Activated naive CD4-positive, alpha-beta T cell treated with anti-CD3 and anti-CD28 coated beads, Interleukin-2, amount 10 ng/mL, durations not matched to agents 7 days and 5 days (primary cell): ENCODE measurements at regions not wholly inside any gene's neighbourhood (a gene's known extent, or its start where the extent isn't known, plus 50 kb on each side); places are given as distances from the start of the nearest gene placed in this dataset.
A peak's percentile ranks its signal among the peaks of the same experiment; 100 is the strongest.
"Not testable (repeated sequence)": the region's sequence is repeated elsewhere in the genome, so short reads cannot be mapped to it uniquely, and the experiment has no call there.

Experiments used
- CTCF ChIA-PET: fragments of 350-600 bp; sonication (Branson Sonifier 250); formaldehyde crosslinking; loops from one replicate; lab custom pipeline; 2021; ENCODE audit warnings: antibody characterized with exemption; lab: Charles Lee
- DNase-seq: peaks from one replicate; pipeline ENCODE4 v3.0.0-alpha.2; 2020
- H3K27ac Mint-ChIP-seq: one replicate; pipeline ENCODE4 v1.8.0; 2021; ENCODE audit warnings: mild to moderate bottlenecking, moderate library complexity, mixed read lengths
- H3K27me3 Mint-ChIP-seq: one replicate; pipeline ENCODE4 v1.8.0; 2021; ENCODE audit warnings: mild to moderate bottlenecking, mixed read lengths
- H3K36me3 Mint-ChIP-seq: one replicate; pipeline ENCODE4 v1.8.0; 2021; ENCODE audit warnings: mixed read lengths
- H3K4me1 Mint-ChIP-seq: one replicate; pipeline ENCODE4 v1.8.0; 2021; ENCODE audit warnings: mixed read lengths
- H3K4me3 Mint-ChIP-seq: one replicate; pipeline ENCODE4 v1.8.0; 2021; ENCODE audit warnings: mild to moderate bottlenecking, moderate library complexity, mixed read lengths
- H3K9me3 Mint-ChIP-seq: one replicate; pipeline ENCODE4 v1.8.0; 2021; ENCODE audit warnings: mixed read lengths

GRCh38 chr9:71608021-71608420 is 160.3 kb downstream of the CEMIP2 start:
- Mint-ChIP-seq H3K9me3 (peaks cover 3% of the 10 kb centered on the region), H3K27me3 (peaks cover 6% of the 10 kb centered on the region), H3K4me1 (no peaks in the 10 kb centered on the region), H3K27ac (no peak overlapping the region), H3K36me3 (no peaks in the 10 kb centered on the region), H3K4me3 (no peak overlapping the region)
- CTCF ChIA-PET: interaction anchor here (2.7 kb wide), 1 partner anchor 161 kb away, joined by 6 read pairs; no protein-coding TSS in a partner anchor
- DNase-seq: no peak

- Mint-ChIP-seq H3K36me3 (no peaks in the 10 kb centered on the region), H3K4me1 (no peaks in the 10 kb centered on the region)
- CTCF ChIA-PET: interaction anchor here (2.7 kb wide), 1 partner anchor 162 kb away, joined by 6 read pairs; no protein-coding TSS in a partner anchor
These were observed 160.8 kb downstream of the CEMIP2 start for GRCh38 chr9:71607461-71607881.

GRCh38 chr9:71604197-71605063 is 163.9 kb downstream of the CEMIP2 start:
- H3K4me1 Mint-ChIP-seq: no peaks in the 10 kb centered on the region
- peaks cover 6% of the 10 kb centered on the region for H3K27me3 Mint-ChIP-seq
- H3K9me3 Mint-ChIP-seq: no peaks in the 10 kb centered on the region
- no peak overlapping the region for H3K4me3 Mint-ChIP-seq
- DNase-seq: peak; percentile 87
- H3K27ac Mint-ChIP-seq: no peak overlapping the region
- no peaks in the 10 kb centered on the region for H3K36me3 Mint-ChIP-seq
- CTCF ChIA-PET: interaction anchor here (0.7 to 3.2 kb wide), 26 partner anchors 10 to 601 kb away, joined by 3 to 18 read pairs (median 3); partner anchors contain the start of gene CEMIP2

More at GRCh38 chr9:71607461-71607881, 160.8 kb downstream of the CEMIP2 start:
- Mint-ChIP-seq H3K27me3 (peaks cover 6% of the 10 kb centered on the region), H3K4me3 (no peak overlapping the region), H3K27ac (no peak overlapping the region), H3K9me3 (peaks cover 3% of the 10 kb centered on the region)
- DNase-seq: no peak

- DNase-seq: no peak
- Mint-ChIP-seq H3K36me3 (no peaks in the 10 kb centered on the region), H3K9me3 (no peaks in the 10 kb centered on the region), H3K27ac (no peak overlapping the region), H3K4me1 (no peaks in the 10 kb centered on the region), H3K27me3 (no peaks in the 10 kb centered on the region), H3K4me3 (no peak overlapping the region)
- CTCF ChIA-PET: interaction anchor here (1.9 to 3.2 kb wide), 2 partner anchors 422 to 425 kb away, joined by 5 to 13 read pairs; no protein-coding TSS in a partner anchor
These were observed 165.7 kb downstream of the CEMIP2 start for GRCh38 chr9:71602652-71603051.

- CTCF ChIA-PET, H3K9me3 Mint-ChIP-seq, H3K36me3 Mint-ChIP-seq, H3K27ac Mint-ChIP-seq, H3K27me3 Mint-ChIP-seq, H3K4me1 Mint-ChIP-seq, DNase-seq, H3K4me3 Mint-ChIP-seq: not testable (repeated sequence)
These were observed 172.6 kb downstream of the CEMIP2 start for GRCh38 chr9:71595762-71596161.

- Mint-ChIP-seq H3K36me3 (no peaks in the 10 kb centered on the region), H3K4me1 (no peaks in the 10 kb centered on the region), H3K27ac (no peak overlapping the region), H3K9me3 (no peaks in the 10 kb centered on the region), H3K4me3 (no peak overlapping the region), H3K27me3 (no peaks in the 10 kb centered on the region)
- DNase-seq: no peak
- CTCF ChIA-PET: interaction anchor here (1.3 kb wide), 1 partner anchor 20 kb away, joined by 3 read pairs; no protein-coding TSS in a partner anchor
These were observed 173.8 kb downstream of the CEMIP2 start for GRCh38 chr9:71594541-71594940.

- Mint-ChIP-seq H3K27me3 (peaks cover 6% of the 10 kb centered on the region), H3K36me3 (no peaks in the 10 kb centered on the region), H3K4me1 (no peaks in the 10 kb centered on the region), H3K4me3 (no peak overlapping the region), H3K27ac (no peak overlapping the region), H3K9me3 (no peaks in the 10 kb centered on the region)
- CTCF ChIA-PET: no interaction called here
- no peak for DNase-seq
These were observed 175.9 kb downstream of the CEMIP2 start for GRCh38 chr9:71592400-71592799.

- Mint-ChIP-seq H3K27ac (no peak overlapping the region), H3K27me3 (peaks cover 6% of the 10 kb centered on the region), H3K4me1 (no peaks in the 10 kb centered on the region), H3K4me3 (no peak overlapping the region), H3K9me3 (no peaks in the 10 kb centered on the region), H3K36me3 (no peaks in the 10 kb centered on the region)
- no peak for DNase-seq
- CTCF ChIA-PET: no interaction called here
These were observed 178.0 kb downstream of the CEMIP2 start for GRCh38 chr9:71590362-71590761.

GRCh38 chr9:71589612-71590011 is 178.7 kb downstream of the CEMIP2 start:
- no peak for DNase-seq
- Mint-ChIP-seq H3K27ac (no peak overlapping the region), H3K4me1 (no peaks in the 10 kb centered on the region), H3K9me3 (no peaks in the 10 kb centered on the region), H3K36me3 (no peaks in the 10 kb centered on the region), H3K4me3 (no peak overlapping the region), H3K27me3 (peaks cover 6% of the 10 kb centered on the region)
- CTCF ChIA-PET: no interaction called here

- no peaks in the 10 kb centered on the region for H3K9me3 Mint-ChIP-seq
- H3K27me3 Mint-ChIP-seq: peaks cover 6% of the 10 kb centered on the region
- no peaks in the 10 kb centered on the region for H3K36me3 Mint-ChIP-seq
- no peaks in the 10 kb centered on the region for H3K4me1 Mint-ChIP-seq
- CTCF ChIA-PET: interaction anchor here (0.6 kb wide), 1 partner anchor 302 kb away, joined by 3 read pairs; no protein-coding TSS in a partner anchor
- no peak overlapping the region for H3K4me3 Mint-ChIP-seq
- no peak for DNase-seq
- no peak overlapping the region for H3K27ac Mint-ChIP-seq
These were observed 180.5 kb downstream of the CEMIP2 start for GRCh38 chr9:71587576-71588362.

- Mint-ChIP-seq H3K36me3 (no peaks in the 10 kb centered on the region), H3K9me3 (no peaks in the 10 kb centered on the region), H3K4me3 (no peak overlapping the region), H3K27ac (no peak overlapping the region), H3K4me1 (no peaks in the 10 kb centered on the region), H3K27me3 (peaks cover 3% of the 10 kb centered on the region)
- CTCF ChIA-PET: interaction anchor here (0.9 kb wide), 1 partner anchor 199 kb away, joined by 3 read pairs; no protein-coding TSS in a partner anchor
- no peak for DNase-seq
These were observed 184.5 kb downstream of the CEMIP2 start for GRCh38 chr9:71583792-71584191.

GRCh38 chr9:71582347-71582746 is 186.0 kb downstream of the CEMIP2 start:
- Mint-ChIP-seq H3K27ac (no peak overlapping the region), H3K4me3 (no peak overlapping the region), H3K36me3 (no peaks in the 10 kb centered on the region), H3K4me1 (no peaks in the 10 kb centered on the region), H3K27me3 (peaks cover 9% of the 10 kb centered on the region), H3K9me3 (no peaks in the 10 kb centered on the region)
- CTCF ChIA-PET: no interaction called here
- DNase-seq: no peak

- H3K27me3 Mint-ChIP-seq: peaks cover 13% of the 10 kb centered on the region
- no peaks in the 10 kb centered on the region for H3K4me1 Mint-ChIP-seq
- H3K27ac Mint-ChIP-seq: no peak overlapping the region
- no peak overlapping the region for H3K4me3 Mint-ChIP-seq
- DNase-seq: no peak
- no peaks in the 10 kb centered on the region for H3K9me3 Mint-ChIP-seq
- CTCF ChIA-PET: interaction anchor here (0.5 kb wide), 1 partner anchor 1441 kb away, joined by 3 read pairs; no protein-coding TSS in a partner anchor
- no peaks in the 10 kb centered on the region for H3K36me3 Mint-ChIP-seq
These were observed 187.2 kb downstream of the CEMIP2 start for GRCh38 chr9:71581101-71581500.

- Mint-ChIP-seq H3K27me3 (no peaks in the 10 kb centered on the region), H3K9me3 (no peaks in the 10 kb centered on the region), H3K27ac (no peak overlapping the region), H3K36me3 (no peaks in the 10 kb centered on the region), H3K4me1 (no peaks in the 10 kb centered on the region), H3K4me3 (no peak overlapping the region)
- DNase-seq: no peak
- CTCF ChIA-PET: no interaction called here
These were observed 197.1 kb downstream of the CEMIP2 start for GRCh38 chr9:71571186-71571585.
